ENCODE measurements at regions not wholly inside any gene's neighbourhood (a gene's known extent, or its start where the extent isn't known, plus 50 kb on each side); places are given as distances from the start of the nearest gene placed in this dataset.
"Not testable (repeated sequence)": the region's sequence is repeated elsewhere in the genome, so short reads cannot be mapped to it uniquely, and the experiment has no call there.

GRCh38 chrX:96094616-96095015 lies 590.0 kb upstream of the DIAPH2 start:
- H3K4me3 ChIP-seq (ENCODE audit: low read depth, low read length), result no peak overlapping the region
- TF ChIP-seq CTCF (IDR thresholded peaks at IDR 0.05; ENCODE audit: low read depth, low read length), result no peak
- no peak overlapping the region for H3K27ac ChIP-seq
- H3K9me3 ChIP-seq (ENCODE audit: severe bottlenecking), result no peaks in the 10 kb centered on the region
- peaks cover 8% of the 10 kb centered on the region for H3K27me3 ChIP-seq (ENCODE audit: insufficient read depth, low read depth, severe bottlenecking)
- H3K36me3 ChIP-seq, result no peaks in the 10 kb centered on the region
- DNase-seq, result no peak

- TF ChIP-seq CTCF (IDR thresholded peaks at IDR 0.05; ENCODE audit: low read depth, low read length), result no peak
- no peaks in the 10 kb centered on the region for H3K9me3 ChIP-seq (ENCODE audit: severe bottlenecking)
- DNase-seq, result no peak
These were observed 586.2 kb upstream of the DIAPH2 start for GRCh38 chrX:96098471-96098870.

GRCh38 chrX:96102997-96103396 lies 581.6 kb upstream of the DIAPH2 start:
- no peak overlapping the region for H3K4me3 ChIP-seq (ENCODE audit: low read depth, low read length)
- H3K9me3 ChIP-seq (ENCODE audit: severe bottlenecking), result no peaks in the 10 kb centered on the region
- no peaks in the 10 kb centered on the region for H3K36me3 ChIP-seq
- TF ChIP-seq CTCF (IDR thresholded peaks at IDR 0.05; ENCODE audit: low read depth, low read length), result no peak
- H3K27ac ChIP-seq, result no peak overlapping the region
- DNase-seq, result no peak
- H3K27me3 ChIP-seq (ENCODE audit: insufficient read depth, low read depth, severe bottlenecking), result peaks cover 23% of the 10 kb centered on the region

More at GRCh38 chrX:96098471-96098870, 586.2 kb upstream of the DIAPH2 start:
- Histone ChIP-seq H3K27me3 (ENCODE audit: insufficient read depth, low read depth, severe bottlenecking) (peaks cover 8% of the 10 kb centered on the region), H3K36me3 (no peaks in the 10 kb centered on the region), H3K4me3 (ENCODE audit: low read depth, low read length) (no peak overlapping the region), H3K27ac (no peak overlapping the region)

DNA sequence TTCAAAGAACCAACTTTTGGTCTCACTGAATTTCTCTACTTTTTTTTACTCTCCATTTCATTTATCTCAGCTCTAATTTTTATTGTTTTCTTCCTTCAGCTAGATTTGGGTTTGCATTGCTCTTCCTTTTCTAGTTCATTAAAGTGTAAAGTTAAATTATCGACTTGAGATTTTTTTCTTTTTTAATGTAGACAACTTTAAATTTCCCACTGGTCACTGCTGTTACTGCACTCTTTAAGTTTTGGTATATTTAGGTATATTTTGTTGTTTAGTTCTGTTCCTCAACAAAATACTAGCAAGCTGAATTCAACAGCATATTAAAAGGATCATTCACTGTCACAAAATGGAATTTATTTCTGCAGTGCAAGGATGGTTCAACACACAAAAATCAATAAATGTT lies 572.0 kb upstream of the DIAPH2 start:
- TF ChIP-seq CTCF (IDR thresholded peaks at IDR 0.05; ENCODE audit: low read depth, low read length), result no peak

DNA sequence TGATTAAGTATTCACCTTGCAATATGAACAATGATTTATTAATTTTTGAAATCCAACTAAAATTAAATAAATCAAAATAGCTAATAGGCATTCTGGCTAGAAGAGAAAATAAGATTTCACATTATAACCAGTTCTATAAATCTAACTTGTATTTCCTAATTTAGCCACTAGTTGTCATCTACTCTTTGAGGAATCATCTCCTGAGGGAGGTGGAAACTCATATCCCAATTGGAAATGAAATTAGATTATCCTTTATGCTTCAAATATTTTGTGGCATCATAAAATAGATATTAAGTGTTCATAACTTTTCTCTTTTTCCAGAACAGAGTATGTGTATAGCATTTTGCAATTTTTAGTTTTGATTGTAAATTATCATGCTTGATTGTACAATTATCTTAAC lies 558.5 kb upstream of the DIAPH2 start:
- Histone ChIP-seq H3K36me3 (no peaks in the 10 kb centered on the region), H3K4me3 (ENCODE audit: low read depth, low read length) (no peak overlapping the region), H3K27ac (no peak overlapping the region), H3K9me3 (ENCODE audit: severe bottlenecking) (no peaks in the 10 kb centered on the region), H3K27me3 (ENCODE audit: insufficient read depth, low read depth, severe bottlenecking) (peaks cover 2% of the 10 kb centered on the region)
- no peak for DNase-seq
- no peak for TF ChIP-seq CTCF (IDR thresholded peaks at IDR 0.05; ENCODE audit: low read depth, low read length)

More for the DNA sequence above, 572.0 kb upstream of the DIAPH2 start:
- Histone ChIP-seq H3K27ac (no peak overlapping the region), H3K27me3 (ENCODE audit: insufficient read depth, low read depth, severe bottlenecking) (peaks cover 2% of the 10 kb centered on the region), H3K4me3 (ENCODE audit: low read depth, low read length) (no peak overlapping the region), H3K9me3 (ENCODE audit: severe bottlenecking) (no peaks in the 10 kb centered on the region), H3K36me3 (no peaks in the 10 kb centered on the region)
- DNase-seq, result no peak

DNA sequence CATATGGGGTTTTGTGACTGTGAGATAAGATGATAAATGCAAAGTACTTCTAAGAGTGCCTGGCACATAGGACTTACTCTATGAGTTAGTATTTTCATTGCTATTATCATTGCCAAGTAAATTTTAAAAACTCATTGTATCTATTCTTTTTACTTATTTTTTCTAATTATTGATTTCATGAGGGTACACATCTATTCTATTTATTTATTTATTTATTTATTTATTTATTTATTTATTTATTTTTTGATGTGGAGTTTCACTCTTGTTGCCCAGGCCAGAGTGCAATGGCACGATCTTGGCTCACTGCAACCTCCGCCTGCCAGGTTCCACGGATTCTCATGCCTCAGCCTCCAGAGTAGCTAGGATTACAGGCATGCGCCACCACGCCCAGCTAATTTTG lies 556.6 kb upstream of the DIAPH2 start:
- DNase-seq; H3K9me3 ChIP-seq (ENCODE audit: severe bottlenecking); H3K4me3 ChIP-seq (ENCODE audit: low read depth, low read length); H3K36me3 ChIP-seq; H3K27ac ChIP-seq: not testable (repeated sequence)
- peaks cover 11% of the 10 kb centered on the region for H3K27me3 ChIP-seq (ENCODE audit: insufficient read depth, low read depth, severe bottlenecking)
